ENCODE measurements at regions not wholly inside any gene's neighbourhood (a gene's known extent, or its start where the extent isn't known, plus 50 kb on each side); places are given as distances from the start of the nearest gene placed in this dataset.

DNA sequence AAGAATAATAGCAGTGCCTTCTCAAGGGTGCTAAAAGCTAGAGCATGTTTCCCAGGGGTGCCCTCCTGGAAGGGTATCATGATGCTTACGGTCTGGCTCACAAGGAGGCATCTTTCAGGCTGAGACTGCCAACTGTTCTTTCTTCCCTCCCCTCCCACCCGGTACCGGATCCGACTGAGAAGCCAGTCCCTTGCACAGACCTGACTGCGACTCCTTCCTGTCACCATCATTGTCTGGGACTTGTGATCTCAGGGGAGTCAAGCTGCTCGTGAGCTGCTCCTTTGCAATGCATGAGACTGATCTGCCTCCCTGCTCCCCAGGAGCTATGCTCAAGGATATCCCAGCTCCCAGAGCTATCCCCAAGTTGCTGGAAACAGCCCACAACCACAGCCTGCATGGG, 170.8 kb downstream of the GADD45G start:
- H3K79me1 ChIP-seq (replicated peaks; ENCODE audit: low read length, poor library complexity, severe bottlenecking), result no peaks in the 10 kb centered on the region
- H3K14ac ChIP-seq (ENCODE audit: low read length in 2 of 2), result peak overlapping the region in 1 of 2 experiments; percentile 32
- 96% methylated on average over 6 of the region's 6 CpGs for WGBS
- H3K4me1 ChIP-seq (ENCODE audit: control insufficient read depth, insufficient read depth, low read depth, low read length), result peaks cover 5% of the 10 kb centered on the region
- no peak for DNase-seq
- peaks cover 13 to 37% of the 10 kb centered on the region in 2 experiments for H3K27me3 ChIP-seq (ENCODE audit: control insufficient read depth in 1 of 2, insufficient read depth in 1 of 2, low read length in 2 of 2)
- no peak overlapping the region for H3K4me3 ChIP-seq (ENCODE audit: insufficient read depth in 1 of 2, low read depth in 1 of 2, low read length in 2 of 2)
- H2AFZ ChIP-seq (ENCODE audit: low read depth, low read length), result no peak overlapping the region
- H3K18ac ChIP-seq (ENCODE audit: low read depth in 1 of 2, low read length in 2 of 2), result no peak overlapping the region
- no peak overlapping the region for H2BK120ac ChIP-seq (ENCODE audit: low read depth, low read length)
- no peak overlapping the region for H3K27ac ChIP-seq (ENCODE audit: low read length, poor library complexity, severe bottlenecking)
- H4K8ac ChIP-seq (ENCODE audit: low read length), result no peak overlapping the region
- H2BK5ac ChIP-seq (ENCODE audit: low read depth, low read length, poor library complexity, severe bottlenecking), result no peak overlapping the region
- no peak overlapping the region for H2BK15ac ChIP-seq (ENCODE audit: low read depth, poor library complexity, severe bottlenecking)
- H4K91ac ChIP-seq (ENCODE audit: low read length), result no peak overlapping the region
- H3K9ac ChIP-seq (ENCODE audit: low read length), result no peak overlapping the region
- H3K9me3 ChIP-seq (ENCODE audit: control insufficient read depth, low read length), result no peaks in the 10 kb centered on the region
- no peak overlapping the region for H3K4ac ChIP-seq (ENCODE audit: low read depth in 1 of 2, low read length in 2 of 2)
- peak overlapping the region in 1 of 2 experiments; percentile 60 for H3K23ac ChIP-seq (ENCODE audit: low read length in 2 of 2)
- H3K4me2 ChIP-seq (ENCODE audit: low read length, poor library complexity, severe bottlenecking), result no peak overlapping the region
- H2AK5ac ChIP-seq (ENCODE audit: low read length, severe bottlenecking), result no peak overlapping the region
- peak overlapping the region in 1 of 2 experiments; percentile 19 for H2BK12ac ChIP-seq (ENCODE audit: low read length in 2 of 2)
- H3K36me3 ChIP-seq (ENCODE audit: control insufficient read depth in 1 of 2, insufficient read depth in 2 of 2, low read depth in 1 of 2, low read length in 2 of 2), result no peaks in the 10 kb centered on the region

GRCh38 chr9:89776795-89777525, 172.1 kb downstream of the GADD45G start:
- H3K27ac ChIP-seq (ENCODE audit: low read length, poor library complexity, severe bottlenecking), result no peak overlapping the region
- H4K8ac ChIP-seq (ENCODE audit: low read length), result no peak overlapping the region
- no peak overlapping the region for H3K9ac ChIP-seq (ENCODE audit: low read length)
- H3K4me3 ChIP-seq (ENCODE audit: insufficient read depth in 1 of 2, low read depth in 1 of 2, low read length in 2 of 2), result no peak overlapping the region
- no peaks in the 10 kb centered on the region for H3K36me3 ChIP-seq (ENCODE audit: control insufficient read depth in 1 of 2, insufficient read depth in 2 of 2, low read depth in 1 of 2, low read length in 2 of 2)
- H3K4me1 ChIP-seq (ENCODE audit: control insufficient read depth, insufficient read depth, low read depth, low read length), result peaks cover 7% of the 10 kb centered on the region
- H4K91ac ChIP-seq (ENCODE audit: low read length), result no peak overlapping the region
- no peak for DNase-seq
- no peaks in the 10 kb centered on the region for H3K79me1 ChIP-seq (replicated peaks; ENCODE audit: low read length, poor library complexity, severe bottlenecking)
- H3K4ac ChIP-seq (ENCODE audit: low read depth in 1 of 2, low read length in 2 of 2), result no peak overlapping the region
- no peak overlapping the region for H3K14ac ChIP-seq (ENCODE audit: low read length in 2 of 2)
- H3K23ac ChIP-seq (ENCODE audit: low read length in 2 of 2), result no peak overlapping the region
- H3K9me3 ChIP-seq (ENCODE audit: control insufficient read depth, low read length), result no peaks in the 10 kb centered on the region
- H2BK5ac ChIP-seq (ENCODE audit: low read depth, low read length, poor library complexity, severe bottlenecking), result no peak overlapping the region
- WGBS, result 87% methylated on average over 11 of the region's 11 CpGs
- peaks cover 13 to 38% of the 10 kb centered on the region in 2 experiments for H3K27me3 ChIP-seq (ENCODE audit: control insufficient read depth in 1 of 2, insufficient read depth in 1 of 2, low read length in 2 of 2)
- H2BK12ac ChIP-seq (ENCODE audit: low read length in 2 of 2), result no peak overlapping the region
- no peak overlapping the region for H2BK15ac ChIP-seq (ENCODE audit: low read depth, poor library complexity, severe bottlenecking)
- no peak overlapping the region for H3K4me2 ChIP-seq (ENCODE audit: low read length, poor library complexity, severe bottlenecking)
- no peak overlapping the region for H2AK5ac ChIP-seq (ENCODE audit: low read length, severe bottlenecking)
- H2BK120ac ChIP-seq (ENCODE audit: low read depth, low read length), result no peak overlapping the region
- no peak overlapping the region for H3K18ac ChIP-seq (ENCODE audit: low read depth in 1 of 2, low read length in 2 of 2)
- H2AFZ ChIP-seq (ENCODE audit: low read depth, low read length), result no peak overlapping the region

DNA sequence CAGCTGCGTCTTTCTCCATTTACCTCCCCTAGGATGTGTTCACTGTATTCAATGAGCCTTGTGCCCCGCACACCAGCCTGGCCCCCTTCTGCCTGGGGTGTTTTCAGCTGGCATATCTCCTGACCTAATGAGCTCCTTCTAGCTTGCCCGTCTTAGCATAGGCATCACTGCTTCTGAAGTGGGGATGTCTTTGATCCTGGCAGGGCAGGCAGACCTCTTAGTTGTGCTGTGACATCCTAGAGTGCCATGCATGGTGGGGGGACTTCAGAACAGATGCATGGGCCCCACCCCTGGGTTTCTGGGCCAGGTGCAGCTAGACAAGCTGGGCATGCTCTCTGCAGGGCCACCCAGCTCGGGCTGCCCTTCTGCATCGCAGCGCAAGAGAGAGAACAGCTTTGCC, 172.7 kb downstream of the GADD45G start:
- Histone ChIP-seq H3K4me2 (ENCODE audit: low read length, poor library complexity, severe bottlenecking) (no peak overlapping the region), H3K14ac (ENCODE audit: low read length in 2 of 2) (peak overlapping the region in 1 of 2 experiments; percentile 83), H2BK5ac (ENCODE audit: low read depth, low read length, poor library complexity, severe bottlenecking) (no peak overlapping the region), H3K4me3 (ENCODE audit: insufficient read depth in 1 of 2, low read depth in 1 of 2, low read length in 2 of 2) (no peak overlapping the region), H4K8ac (ENCODE audit: low read length) (no peak overlapping the region), H3K23ac (ENCODE audit: low read length in 2 of 2) (no peak overlapping the region), H3K9me3 (ENCODE audit: control insufficient read depth, low read length) (no peaks in the 10 kb centered on the region), H4K91ac (ENCODE audit: low read length) (no peak overlapping the region), H3K18ac (ENCODE audit: low read depth in 1 of 2, low read length in 2 of 2) (no peak overlapping the region), H3K36me3 (ENCODE audit: control insufficient read depth in 1 of 2, insufficient read depth in 2 of 2, low read depth in 1 of 2, low read length in 2 of 2) (no peaks in the 10 kb centered on the region), H2BK120ac (ENCODE audit: low read depth, low read length) (no peak overlapping the region), H2AK5ac (ENCODE audit: low read length, severe bottlenecking) (no peak overlapping the region), H2BK12ac (ENCODE audit: low read length in 2 of 2) (peak overlapping the region in 1 of 2 experiments; percentile 67), H3K27me3 (ENCODE audit: control insufficient read depth in 1 of 2, insufficient read depth in 1 of 2, low read length in 2 of 2) (peaks cover 13 to 42% of the 10 kb centered on the region in 2 experiments), H3K4ac (ENCODE audit: low read depth in 1 of 2, low read length in 2 of 2) (no peak overlapping the region), H3K27ac (ENCODE audit: low read length, poor library complexity, severe bottlenecking) (no peak overlapping the region), H3K4me1 (ENCODE audit: control insufficient read depth, insufficient read depth, low read depth, low read length) (peaks cover 7% of the 10 kb centered on the region), H3K9ac (ENCODE audit: low read length) (no peak overlapping the region), H3K79me1 (replicated peaks; ENCODE audit: low read length, poor library complexity, severe bottlenecking) (no peaks in the 10 kb centered on the region), H2BK15ac (ENCODE audit: low read depth, poor library complexity, severe bottlenecking) (no peak overlapping the region), H2AFZ (ENCODE audit: low read depth, low read length) (no peak overlapping the region)
- WGBS, result 96% methylated on average over 6 of the region's 6 CpGs
- no peak for DNase-seq

- Histone ChIP-seq H3K79me1 (replicated peaks; ENCODE audit: low read length, poor library complexity, severe bottlenecking) (no peaks in the 10 kb centered on the region), H3K9ac (ENCODE audit: low read length) (peak overlapping the region; percentile 5), H3K27ac (ENCODE audit: low read length, poor library complexity, severe bottlenecking) (no peak overlapping the region), H2BK12ac (ENCODE audit: low read length in 2 of 2) (no peak overlapping the region), H3K4ac (ENCODE audit: low read depth in 1 of 2, low read length in 2 of 2) (peak overlapping the region in 1 of 2 experiments; percentile 9), H2AFZ (ENCODE audit: low read depth, low read length) (no peak overlapping the region), H4K91ac (ENCODE audit: low read length) (no peak overlapping the region), H3K4me1 (ENCODE audit: control insufficient read depth, insufficient read depth, low read depth, low read length) (peaks cover 6% of the 10 kb centered on the region), H2BK15ac (ENCODE audit: low read depth, poor library complexity, severe bottlenecking) (no peak overlapping the region), H3K4me3 (ENCODE audit: insufficient read depth in 1 of 2, low read depth in 1 of 2, low read length in 2 of 2) (no peak overlapping the region), H3K14ac (ENCODE audit: low read length in 2 of 2) (no peak overlapping the region), H2BK120ac (ENCODE audit: low read depth, low read length) (no peak overlapping the region), H3K36me3 (ENCODE audit: control insufficient read depth in 1 of 2, insufficient read depth in 2 of 2, low read depth in 1 of 2, low read length in 2 of 2) (no peaks in the 10 kb centered on the region), H2BK5ac (ENCODE audit: low read depth, low read length, poor library complexity, severe bottlenecking) (no peak overlapping the region), H2AK5ac (ENCODE audit: low read length, severe bottlenecking) (no peak overlapping the region), H4K8ac (ENCODE audit: low read length) (no peak overlapping the region), H3K23ac (ENCODE audit: low read length in 2 of 2) (no peak overlapping the region), H3K27me3 (ENCODE audit: control insufficient read depth in 1 of 2, insufficient read depth in 1 of 2, low read length in 2 of 2) (peaks cover 13 to 39% of the 10 kb centered on the region in 2 experiments), H3K4me2 (ENCODE audit: low read length, poor library complexity, severe bottlenecking) (no peak overlapping the region), H3K18ac (ENCODE audit: low read depth in 1 of 2, low read length in 2 of 2) (no peak overlapping the region), H3K9me3 (ENCODE audit: control insufficient read depth, low read length) (no peaks in the 10 kb centered on the region)
- DNase-seq, result no peak
- WGBS, result 65% methylated on average over 22 of the region's 22 CpGs
Observed at GRCh38 chr9:89778100-89779090, 173.6 kb downstream of the GADD45G start.
